Suprapubic skin (tissue), 4 donors: ENCODE measurements at regions not wholly inside any gene's neighbourhood (a gene's known extent, or its start where the extent isn't known, plus 50 kb on each side); places are given as distances from the start of the nearest gene placed in this dataset.

Experiments used
- DNase-seq, 2 donors: peaks; one replicate each; pipeline ENCODE4 v3.0.0-alpha.2; 2019; ENCODE audit warnings: low spot score in 2 of 2
- H3K27ac ChIP-seq: fragments of 200-600 bp; sonication (generic); one replicate; pipeline ENCODE4 v1.5.1; 2019
- H3K27me3 ChIP-seq: fragments of 200-600 bp; sonication (generic); one replicate; pipeline ENCODE4 v1.5.1; 2019
- H3K36me3 ChIP-seq: fragments of 200-600 bp; sonication (generic); one replicate; pipeline ENCODE4 v1.5.1; 2019
- H3K4me1 ChIP-seq: fragments of 200-600 bp; sonication (generic); one replicate; pipeline ENCODE4 v1.5.1; 2019
- H3K4me3 ChIP-seq: fragments of 200-600 bp; sonication (generic); one replicate; pipeline ENCODE4 v1.5.1; 2019; ENCODE audit warnings: mild to moderate bottlenecking
- H3K9me3 ChIP-seq: fragments of 200-600 bp; sonication (generic); one replicate; pipeline ENCODE4 v1.5.1; 2019
- CTCF ChIP-seq, 2 donors: fragments of 200-600 bp in 1 of 2; fragments of 450-650 bp in 1 of 2; sonication (generic) in 1 of 2; IDR thresholded peaks; one replicate each; pipeline ENCODE4 v1.5.1; 2016 to 2019; ENCODE audit warnings: antibody characterized with exemption in 2 of 2, mild to moderate bottlenecking in 1 of 2, moderate library complexity in 1 of 2
- EP300 ChIP-seq: sonication (generic); formaldehyde crosslinking; IDR thresholded peaks from one replicate; pipeline ENCODE4 v1.6.1; 2017; ENCODE audit warnings: antibody characterized with exemption
- POLR2A ChIP-seq, 2 donors: fragments of 450-650 bp; IDR thresholded peaks; one replicate each; pipeline ENCODE4 v1.6.1; 2017; ENCODE audit warnings: antibody characterized with exemption in 2 of 2, mild to moderate bottlenecking in 2 of 2, moderate library complexity in 2 of 2
- POLR2AphosphoS5 ChIP-seq, 3 donors: sonication (generic); formaldehyde crosslinking; IDR thresholded peaks; one replicate each; pipeline ENCODE4 v1.6.1; 2017; ENCODE audit warnings: antibody characterized with exemption in 3 of 3
- WGBS: methylation state at CpG from one replicate; pipeline ENCODE4 v1.1.5; 2018; 5-methylcytosine and 5-hydroxymethylcytosine counted together

- Histone ChIP-seq H3K4me3 (no peak overlapping the region), H3K27me3 (no peaks in the 10 kb centered on the region), H3K36me3 (no peaks in the 10 kb centered on the region), H3K4me1 (no peaks in the 10 kb centered on the region), H3K9me3 (no peaks in the 10 kb centered on the region), H3K27ac (no peak overlapping the region)
- no peak for TF ChIP-seq POLR2A (IDR thresholded peaks at IDR 0.05)
- TF ChIP-seq CTCF (IDR thresholded peaks at IDR 0.05): no peak
- TF ChIP-seq EP300: no peak
- TF ChIP-seq POLR2AphosphoS5 (IDR thresholded peaks at IDR 0.05): no peak
- no peak for DNase-seq
- 52% methylated on average over 1 of the region's 1 CpG for WGBS
These were observed 887.0 kb downstream of the KCNA4 start for GRCh38 chr11:29129844-29130243.

DNA sequence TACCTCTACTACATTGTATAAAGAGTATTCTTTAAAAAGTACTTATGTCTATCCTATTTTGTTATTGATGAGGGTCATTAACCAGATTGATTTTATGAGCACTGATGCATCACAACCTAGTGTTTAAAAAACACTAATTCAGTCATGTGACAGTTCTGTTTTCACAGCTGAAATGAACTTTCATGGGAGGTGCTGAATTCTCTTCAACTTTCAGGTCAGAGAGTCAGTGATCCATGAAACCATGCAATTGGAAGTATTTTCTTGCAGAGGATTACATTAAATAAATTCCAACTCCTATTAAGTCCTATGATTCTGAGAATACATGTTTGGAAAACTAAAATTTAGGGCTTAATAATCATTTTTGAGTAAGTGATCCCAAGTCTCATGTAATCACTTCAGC, 889.4 kb downstream of the KCNA4 start:
- Histone ChIP-seq H3K27me3 (no peaks in the 10 kb centered on the region), H3K9me3 (no peaks in the 10 kb centered on the region), H3K36me3 (no peaks in the 10 kb centered on the region), H3K27ac (no peak overlapping the region), H3K4me3 (no peak overlapping the region), H3K4me1 (no peaks in the 10 kb centered on the region)
- DNase-seq: no peak
- TF ChIP-seq CTCF (IDR thresholded peaks at IDR 0.05) (no peak), POLR2AphosphoS5 (IDR thresholded peaks at IDR 0.05) (no peak), POLR2A (IDR thresholded peaks at IDR 0.05) (no peak), EP300 (no peak)

DNA sequence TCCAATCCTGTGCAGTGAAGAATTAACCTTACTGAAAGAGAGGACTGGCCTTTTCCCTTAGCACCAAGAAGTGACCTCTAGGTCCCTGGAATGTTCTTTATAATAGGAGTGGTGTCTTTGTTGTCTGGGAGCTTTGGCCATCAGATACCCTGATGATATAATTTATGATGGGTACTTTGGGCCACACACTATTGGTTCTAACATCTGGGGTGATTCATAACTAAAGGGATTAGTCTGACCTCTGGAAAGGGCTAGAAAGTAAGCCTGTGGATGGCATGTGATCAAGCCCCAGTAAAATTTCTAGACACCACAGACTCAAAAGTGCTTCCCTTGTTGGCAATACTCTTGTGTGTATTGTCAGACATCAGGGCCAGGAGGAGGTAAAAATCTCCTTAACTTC, 891.2 kb downstream of the KCNA4 start:
- Histone ChIP-seq H3K27ac (no peak overlapping the region), H3K4me1 (no peaks in the 10 kb centered on the region)
- TF ChIP-seq EP300 (no peak), CTCF (IDR thresholded peaks at IDR 0.05) (no peak), POLR2A (IDR thresholded peaks at IDR 0.05) (no peak), POLR2AphosphoS5 (IDR thresholded peaks at IDR 0.05) (no peak)

DNA sequence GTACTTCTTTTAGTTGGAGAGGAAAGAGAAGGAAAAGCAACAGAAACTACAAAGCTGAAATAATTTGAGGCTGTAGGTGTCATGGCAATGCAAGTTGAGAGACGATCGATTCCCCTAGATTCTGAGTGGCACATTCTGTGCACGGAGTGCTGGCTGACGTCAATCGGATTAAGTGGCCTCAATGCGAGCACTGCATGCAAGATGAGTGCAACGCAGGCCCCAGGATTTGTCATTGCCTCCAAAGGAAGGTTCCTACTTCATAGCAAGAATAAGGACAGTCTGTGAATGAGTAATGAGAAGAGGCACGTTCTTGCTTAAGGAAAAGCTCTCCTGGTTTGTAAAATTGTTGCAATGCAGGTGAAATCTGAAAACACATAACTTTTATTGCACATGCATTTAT, 892.4 kb downstream of the KCNA4 start:
- no peak overlapping the region for H3K27ac ChIP-seq
- no peak for DNase-seq
- H3K27me3 ChIP-seq: no peaks in the 10 kb centered on the region
- no peak overlapping the region for H3K4me3 ChIP-seq
- no peaks in the 10 kb centered on the region for H3K36me3 ChIP-seq
- H3K9me3 ChIP-seq: no peaks in the 10 kb centered on the region
- 84% methylated on average over 8 of the region's 8 CpGs for WGBS
- H3K4me1 ChIP-seq: no peaks in the 10 kb centered on the region
- TF ChIP-seq POLR2AphosphoS5 (IDR thresholded peaks at IDR 0.05) (no peak), CTCF (IDR thresholded peaks at IDR 0.05) (no peak), EP300 (no peak), POLR2A (IDR thresholded peaks at IDR 0.05) (no peak)

More for the DNA sequence above, 891.2 kb downstream of the KCNA4 start:
- no peaks in the 10 kb centered on the region for H3K27me3 ChIP-seq
- no peak for DNase-seq
- no peaks in the 10 kb centered on the region for H3K36me3 ChIP-seq
- H3K4me3 ChIP-seq: no peak overlapping the region
- no peaks in the 10 kb centered on the region for H3K9me3 ChIP-seq

- Histone ChIP-seq H3K27me3 (no peaks in the 10 kb centered on the region), H3K27ac (no peak overlapping the region), H3K9me3 (no peaks in the 10 kb centered on the region), H3K4me3 (no peak overlapping the region), H3K4me1 (no peaks in the 10 kb centered on the region), H3K36me3 (no peaks in the 10 kb centered on the region)
- TF ChIP-seq EP300 (no peak), POLR2AphosphoS5 (IDR thresholded peaks at IDR 0.05) (no peak), CTCF (IDR thresholded peaks at IDR 0.05) (no peak), POLR2A (IDR thresholded peaks at IDR 0.05) (no peak)
- DNase-seq: no peak
- WGBS: 47% methylated on average over 11 of the region's 11 CpGs
These were observed 896.9 kb downstream of the KCNA4 start for GRCh38 chr11:29119707-29120618.
